SK-N-SH (cell line): ENCODE measurements at regions not wholly inside any gene's neighbourhood (a gene's known extent, or its start where the extent isn't known, plus 50 kb on each side); places are given as distances from the start of the nearest gene placed in this dataset.

Experiments used
- CTCF ChIA-PET: fragments of 300-600, 350-600 bp; formaldehyde crosslinking; extraction: SDS; loops from one replicate; lab custom pipeline; 2021; lab: Yijun Ruan, JAX
- POLR2A ChIA-PET: fragments of 350-600 bp; sonication (Branson Sonifier 250); formaldehyde crosslinking; extraction: SDS; loops from one replicate; lab custom pipeline; 2020; ENCODE audit warnings: antibody characterized with exemption, inconsistent platforms; lab: Yijun Ruan, JAX
- DNase-seq: peaks from one replicate; pipeline ENCODE4 v3.0.0; 2012
- H2AFZ ChIP-seq: fragments of 200-600 bp; sonication (generic); 2 replicates; pipeline ENCODE4 v1.8.1; 2016; ENCODE audit warnings: antibody characterized with exemption, mild to moderate bottlenecking, low read depth
- H3F3A ChIP-seq: fragments of 200-600 bp; sonication (generic); replicated peaks from 2 replicates; pipeline ENCODE3; 2016; ENCODE audit warnings: antibody characterized with exemption, mild to moderate bottlenecking; ENCODE audit not compliant: insufficient read depth
- H3K27ac ChIP-seq, 2 experiments: fragments of 200-500 bp in 1 of 2; fragments of 200-600 bp in 1 of 2; sonication (Bioruptor generic) in 1 of 2; sonication (generic), shearing (Covaris generic) in 1 of 2; 2 replicates each; pipeline versions ENCODE4 v1.5.1 to v1.6.1; 2014 to 2016; ENCODE audit warnings: low read depth in 2 of 2, inconsistent platforms in 1 of 2, low read length in 1 of 2, mild to moderate bottlenecking in 1 of 2, mixed read lengths in 1 of 2
- H3K27me3 ChIP-seq: fragments of 200-600 bp; sonication (generic), shearing (Covaris generic); 2 replicates; pipeline ENCODE4 v1.6.1; 2016; ENCODE audit warnings: mixed run types; ENCODE audit not compliant: insufficient read depth
- H3K36me3 ChIP-seq, 2 experiments: fragments of 200-500 bp in 1 of 2; fragments of 200-600 bp in 1 of 2; sonication (Bioruptor generic) in 1 of 2; sonication (generic) in 1 of 2; replicated peaks in 1 of 2; 2 replicates each; pipeline versions ENCODE3 to v1.5.1; 2014 to 2016; ENCODE audit warnings: low read length in 1 of 2, mild to moderate bottlenecking in 1 of 2; ENCODE audit not compliant: insufficient read depth in 2 of 2, control insufficient read depth in 1 of 2
- H3K4me1 ChIP-seq, 2 experiments: fragments of 200-500 bp in 1 of 2; fragments of 200-600 bp in 1 of 2; sonication (Bioruptor generic) in 1 of 2; sonication (generic), shearing (Covaris generic) in 1 of 2; 2 replicates each; pipeline versions ENCODE4 v1.5.1 to v1.6.1; 2014 to 2016; ENCODE audit warnings: low read depth in 1 of 2, low read length in 1 of 2, mixed run types in 1 of 2; ENCODE audit not compliant: insufficient read depth in 2 of 2, control insufficient read depth in 1 of 2
- H3K4me2 ChIP-seq: fragments of 200-600 bp; sonication (generic), shearing (Covaris generic); 2 replicates; pipeline ENCODE4 v1.6.1; 2017; ENCODE audit warnings: mixed run types
- H3K4me3 ChIP-seq, 2 experiments: fragments of 200-500 bp in 1 of 2; fragments of 200-600 bp in 1 of 2; sonication (Bioruptor generic) in 1 of 2; sonication (generic), shearing (Covaris generic) in 1 of 2; 2 replicates each; pipeline versions ENCODE4 v1.5.1 to v1.8.1; 2014 to 2016; ENCODE audit warnings: low read depth in 2 of 2, inconsistent platforms in 1 of 2, low read length in 1 of 2, mild to moderate bottlenecking in 1 of 2, mixed read lengths in 1 of 2, moderate library complexity in 1 of 2
- H3K79me2 ChIP-seq: fragments of 200-600 bp; sonication (generic); 2 replicates; pipeline ENCODE4 v1.8.1; 2017; ENCODE audit warnings: mild to moderate bottlenecking; ENCODE audit not compliant: insufficient read depth
- H3K9ac ChIP-seq: fragments of 200-600 bp; sonication (generic); 2 replicates; pipeline ENCODE4 v1.6.1; 2017; ENCODE audit warnings: mixed run types
- H3K9me2 ChIP-seq: fragments of 200-600 bp; sonication (generic); 2 replicates; pipeline ENCODE4 v1.6.1; 2017; ENCODE audit warnings: mixed run types
- H3K9me3 ChIP-seq: fragments of 200-600 bp; sonication (generic); 2 replicates; pipeline ENCODE4 v1.6.1; 2017; ENCODE audit warnings: mixed run types, mild to moderate bottlenecking, moderate library complexity
- H4K20me1 ChIP-seq: fragments of 200-600 bp; sonication (generic); 2 replicates; pipeline ENCODE4 v1.6.1; 2017; ENCODE audit warnings: mild to moderate bottlenecking, mixed run types; ENCODE audit not compliant: insufficient read depth
- CHD2 ChIP-seq: fragments of 150-350 bp; IDR thresholded peaks from 2 replicates; pipeline ENCODE4 v1.6.1; 2018; ENCODE audit warnings: low read length; ENCODE audit not compliant: partially characterized antibody
- ELF1 ChIP-seq: IDR thresholded peaks from 2 replicates; pipeline ENCODE4 v1.4.0; 2012
- EP300 ChIP-seq, 2 experiments: IDR thresholded peaks; 2 replicates each; pipeline versions ENCODE4 v1.4.0 to v1.6.1; 2012; ENCODE audit warnings: borderline replicate concordance in 1 of 2, low read depth in 1 of 2, low read length in 1 of 2
- EZH2phosphoT487 ChIP-seq: fragments of 200-600 bp; sonication (generic); IDR thresholded peaks from 2 replicates; pipeline ENCODE4 v1.6.1; 2017; ENCODE audit warnings: low read depth, mixed run types, mild to moderate bottlenecking, antibody characterized with exemption, moderate library complexity, borderline replicate concordance
- FOXM1 ChIP-seq: IDR thresholded peaks from 2 replicates; pipeline ENCODE4 v1.4.0; 2012; ENCODE audit warnings: low read depth, mild to moderate bottlenecking
- GATA2 ChIP-seq: sonication (generic); formaldehyde crosslinking; IDR thresholded peaks from 2 replicates; pipeline ENCODE4 v1.5.0; 2020; ENCODE audit warnings: mild to moderate bottlenecking, missing genetic modification reagents
- JUND ChIP-seq: IDR thresholded peaks from 2 replicates; pipeline ENCODE4 v1.4.0; 2012
- MEF2A ChIP-seq: IDR thresholded peaks from 2 replicates; pipeline ENCODE4 v1.4.0; 2012; ENCODE audit warnings: low read depth, borderline replicate concordance
- PBX3 ChIP-seq: IDR thresholded peaks from 2 replicates; pipeline ENCODE4; 2012
- RXRA ChIP-seq: IDR thresholded peaks from 2 replicates; pipeline ENCODE4 v1.4.0; 2012; ENCODE audit warnings: low read depth, mild to moderate bottlenecking, borderline replicate concordance
- SMC3 ChIP-seq: IDR thresholded peaks from 2 replicates; pipeline ENCODE4 v1.6.1; 2012; ENCODE audit warnings: low read depth, low read length, improper control_type of control experiment
- TCF12 ChIP-seq: IDR thresholded peaks from 2 replicates; pipeline ENCODE4 v1.4.0; 2012
- YY1 ChIP-seq: IDR thresholded peaks from 2 replicates; pipeline ENCODE4 v1.4.0; 2012; ENCODE audit warnings: low read depth, mild to moderate bottlenecking
- WGBS: methylation state at CpG from one replicate; pipeline ENCODE4 v1.1.6; 2017; ENCODE audit warnings: low lambda C conversion rate; 5-methylcytosine and 5-hydroxymethylcytosine counted together
- TF ChIP-seq, protein P1 (sequence below): IDR thresholded peaks from 2 replicates; pipeline ENCODE4 v1.4.0; 2012; ENCODE audit warnings: low read depth, borderline replicate concordance
- TF ChIP-seq, protein P2 (sequence below): fragments of 150-350 bp; IDR thresholded peaks from 2 replicates; pipeline ENCODE4 v1.6.1; 2017; ENCODE audit warnings: antibody characterized with exemption, low read length, low read depth, borderline replicate concordance

DNA sequence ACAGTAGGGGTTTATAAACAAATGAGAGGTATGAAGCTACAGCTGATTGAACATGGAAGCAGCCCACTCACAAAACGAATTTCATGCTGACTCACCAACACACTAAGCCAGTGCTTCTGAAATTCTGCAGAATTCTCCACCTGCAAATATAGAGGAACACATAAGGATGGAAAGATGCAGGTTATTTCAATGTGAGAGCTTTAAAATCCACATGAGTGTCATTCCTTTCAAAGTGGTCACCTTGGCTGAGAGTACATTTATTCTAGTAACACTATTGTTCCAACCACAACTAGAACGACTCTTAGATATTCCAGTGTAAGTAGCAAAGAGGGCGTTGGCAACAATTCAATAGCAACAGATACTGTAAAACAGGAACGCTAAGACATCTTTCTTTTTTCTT, 189.9 kb upstream of the TSC22D2 start:
- H3K9ac ChIP-seq = no peak overlapping the region
- TF ChIP-seq FOXM1 = no peak
- no peak for TF ChIP-seq SMC3
- TF ChIP-seq, protein P1, sequence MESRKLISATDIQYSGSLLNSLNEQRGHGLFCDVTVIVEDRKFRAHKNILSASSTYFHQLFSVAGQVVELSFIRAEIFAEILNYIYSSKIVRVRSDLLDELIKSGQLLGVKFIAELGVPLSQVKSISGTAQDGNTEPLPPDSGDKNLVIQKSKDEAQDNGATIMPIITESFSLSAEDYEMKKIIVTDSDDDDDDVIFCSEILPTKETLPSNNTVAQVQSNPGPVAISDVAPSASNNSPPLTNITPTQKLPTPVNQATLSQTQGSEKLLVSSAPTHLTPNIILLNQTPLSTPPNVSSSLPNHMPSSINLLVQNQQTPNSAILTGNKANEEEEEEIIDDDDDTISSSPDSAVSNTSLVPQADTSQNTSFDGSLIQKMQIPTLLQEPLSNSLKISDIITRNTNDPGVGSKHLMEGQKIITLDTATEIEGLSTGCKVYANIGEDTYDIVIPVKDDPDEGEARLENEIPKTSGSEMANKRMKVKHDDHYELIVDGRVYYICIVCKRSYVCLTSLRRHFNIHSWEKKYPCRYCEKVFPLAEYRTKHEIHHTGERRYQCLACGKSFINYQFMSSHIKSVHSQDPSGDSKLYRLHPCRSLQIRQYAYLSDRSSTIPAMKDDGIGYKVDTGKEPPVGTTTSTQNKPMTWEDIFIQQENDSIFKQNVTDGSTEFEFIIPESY = no peak
- no peak for TF ChIP-seq YY1
- TF ChIP-seq TCF12 = no peak
- no peak for TF ChIP-seq JUND
- TF ChIP-seq EP300 (IDR thresholded peaks at IDR 0.05; ENCODE audit: borderline replicate concordance in 1 of 2, low read depth in 1 of 2, low read length in 1 of 2) = no peak
- TF ChIP-seq GATA2 = no peak
- no peak for TF ChIP-seq CHD2
- TF ChIP-seq ELF1 = no peak
- no peak for TF ChIP-seq MEF2A
- no peak for TF ChIP-seq RXRA
- TF ChIP-seq EZH2phosphoT487 = no peak
- TF ChIP-seq PBX3 = no peak
- TF ChIP-seq, protein P2, sequence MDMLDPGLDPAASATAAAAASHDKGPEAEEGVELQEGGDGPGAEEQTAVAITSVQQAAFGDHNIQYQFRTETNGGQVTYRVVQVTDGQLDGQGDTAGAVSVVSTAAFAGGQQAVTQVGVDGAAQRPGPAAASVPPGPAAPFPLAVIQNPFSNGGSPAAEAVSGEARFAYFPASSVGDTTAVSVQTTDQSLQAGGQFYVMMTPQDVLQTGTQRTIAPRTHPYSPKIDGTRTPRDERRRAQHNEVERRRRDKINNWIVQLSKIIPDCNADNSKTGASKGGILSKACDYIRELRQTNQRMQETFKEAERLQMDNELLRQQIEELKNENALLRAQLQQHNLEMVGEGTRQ = no peak
- H3K4me3 ChIP-seq = no peak overlapping the region
- DNase-seq = no peak
- H4K20me1 ChIP-seq = no peaks in the 10 kb centered on the region
- no peak overlapping the region for H2AFZ ChIP-seq
- ChIA-PET POLR2A (no interaction called here), CTCF (interaction anchor here (1.8 to 2.8 kb wide), 2 partner anchors 247 to 282 kb away, joined by 4 to 21 read pairs; no protein-coding TSS in a partner anchor)
- no peaks in the 10 kb centered on the region for H3K36me3 ChIP-seq
- peaks cover 10 to 20% of the 10 kb centered on the region in 2 experiments; a peak in 3 of 4 replicates for H3K4me1 ChIP-seq
- no peak overlapping the region for H3K4me2 ChIP-seq
- WGBS = 68% methylated on average over 4 of the region's 4 CpGs
- no peaks in the 10 kb centered on the region for H3K79me2 ChIP-seq
- no peaks in the 10 kb centered on the region; the same call in 1 of the 2 replicates for H3K9me3 ChIP-seq
- no peak overlapping the region for H3K27ac ChIP-seq
- H3K9me2 ChIP-seq = no peaks in the 10 kb centered on the region
- no peaks in the 10 kb centered on the region for H3K27me3 ChIP-seq
- no peaks in the 10 kb centered on the region for H3F3A ChIP-seq

GRCh38 chr3:150217691-150218090, 190.4 kb upstream of the TSC22D2 start:
- POLR2A ChIA-PET = no interaction called here
- 89% methylated on average over 4 of the region's 4 CpGs for WGBS
- TF ChIP-seq YY1 = no peak
- no peak for TF ChIP-seq SMC3
- no peak for TF ChIP-seq PBX3
- no peak for TF ChIP-seq EZH2phosphoT487
- TF ChIP-seq, all 33 proteins: peak for 0
- Histone ChIP-seq H2AFZ (no peak overlapping the region), H3K27me3 (no peaks in the 10 kb centered on the region), H3K9ac (no peak overlapping the region), H4K20me1 (no peaks in the 10 kb centered on the region), H3K4me2 (no peak overlapping the region), H3K36me3 (no peaks in the 10 kb centered on the region), H3K9me2 (no peaks in the 10 kb centered on the region), H3K4me3 (no peak overlapping the region), H3K27ac (no peak overlapping the region), H3K4me1 (peaks cover 10 to 20% of the 10 kb centered on the region in 2 experiments; a peak in 3 of 4 replicates), H3F3A (no peaks in the 10 kb centered on the region), H3K79me2 (no peaks in the 10 kb centered on the region), H3K9me3 (no peaks in the 10 kb centered on the region; the same call in 1 of the 2 replicates)
- DNase-seq = no peak
- CTCF ChIA-PET = interaction anchor here (0.9 to 1.8 kb wide), 2 partner anchors 246 to 338 kb away, joined by 4 read pairs; no protein-coding TSS in a partner anchor
